GM23248 (cell line): ENCODE measurements at regions not wholly inside any gene's neighbourhood (a gene's known extent, or its start where the extent isn't known, plus 50 kb on each side); places are given as distances from the start of the nearest gene placed in this dataset.

Source experiments
- DNase-seq: peaks from one replicate; pipeline ENCODE4 v3.0.0-alpha.2; 2015
- H2AFZ ChIP-seq: fragments of 200-600 bp; sonication (generic); 2 replicates; pipeline ENCODE4 v1.6.1; 2016; ENCODE audit warnings: antibody characterized with exemption
- H3F3A ChIP-seq: fragments of 200-600 bp; sonication (generic); 2 replicates; pipeline ENCODE4 v1.6.1; 2016; ENCODE audit warnings: mild to moderate bottlenecking, antibody characterized with exemption, mixed run types; ENCODE audit not compliant: insufficient read depth
- H3K27ac ChIP-seq: fragments of 200-600 bp; sonication (generic); 2 replicates; pipeline ENCODE4 v1.5.1; 2016; ENCODE audit warnings: mild to moderate bottlenecking
- H3K27me3 ChIP-seq: fragments of 200-600 bp; sonication (generic); replicated peaks from 2 replicates; pipeline ENCODE4 v1.6.1; 2016; ENCODE audit warnings: mild to moderate bottlenecking; ENCODE audit not compliant: insufficient read depth
- H3K36me3 ChIP-seq: fragments of 200-600 bp; sonication (generic); 2 replicates; pipeline ENCODE4 v1.6.1; 2016; ENCODE audit warnings: low read depth, mild to moderate bottlenecking
- H3K4me1 ChIP-seq: fragments of 200-600 bp; sonication (generic); 2 replicates; pipeline ENCODE4 v1.6.1; 2016; ENCODE audit warnings: mild to moderate bottlenecking; ENCODE audit not compliant: insufficient read depth
- H3K4me2 ChIP-seq: fragments of 200-600 bp; sonication (generic); one replicate; pipeline ENCODE4 v1.6.1; 2016; ENCODE audit warnings: mild to moderate bottlenecking; ENCODE audit not compliant: unreplicated experiment
- H3K4me3 ChIP-seq: fragments of 200-600 bp; sonication (generic); 2 replicates; pipeline ENCODE4 v1.5.1; 2016; ENCODE audit warnings: mild to moderate bottlenecking
- H3K79me2 ChIP-seq: fragments of 200-600 bp; sonication (generic); 2 replicates; pipeline ENCODE4 v1.6.1; 2016; ENCODE audit warnings: mild to moderate bottlenecking; ENCODE audit not compliant: insufficient read depth
- H3K9ac ChIP-seq: fragments of 200-600 bp; sonication (generic); 2 replicates; pipeline ENCODE4 v1.6.1; 2016; ENCODE audit warnings: mild to moderate bottlenecking
- H3K9me2 ChIP-seq: fragments of 200-600 bp; sonication (generic); 2 replicates; pipeline ENCODE4 v1.6.1; 2016; ENCODE audit warnings: mixed run types, mild to moderate bottlenecking, moderate library complexity; ENCODE audit not compliant: insufficient read depth
- H3K9me3 ChIP-seq: fragments of 200-600 bp; sonication (generic); one replicate; pipeline ENCODE4 v1.6.1; 2017; ENCODE audit warnings: low read depth
- H4K20me1 ChIP-seq: fragments of 200-600 bp; sonication (generic); 2 replicates; pipeline ENCODE4 v1.6.0; 2016; ENCODE audit not compliant: insufficient read depth
- EZH2 ChIP-seq: fragments of 200-600 bp; sonication (generic); IDR thresholded peaks from 2 replicates; pipeline ENCODE4 v1.6.1; 2018; ENCODE audit warnings: antibody characterized with exemption, mild to moderate bottlenecking; ENCODE audit not compliant: insufficient read depth, poor library complexity, severe bottlenecking
- EZH2phosphoT487 ChIP-seq: fragments of 200-600 bp; sonication (generic); IDR thresholded peaks from 2 replicates; pipeline ENCODE4 v1.6.1; 2018; ENCODE audit warnings: antibody characterized with exemption, moderate library complexity, mild to moderate bottlenecking, low read depth; ENCODE audit not compliant: insufficient read depth
- WGBS, 2 experiments: methylation state at CpG; one replicate each; pipeline ENCODE4 v1.1.6; 2015 to 2017; ENCODE audit warnings: low lambda C conversion rate in 2 of 2, low coverage in 1 of 2; ENCODE audit errors: missing lambda C conversion rate in 2 of 2; 5-methylcytosine and 5-hydroxymethylcytosine counted together
- in situ Hi-C: fragments of 300-500 bp; cut with MboI; formaldehyde crosslinking; loops from 2 replicates; pipeline ENCODE4 v1.15.0; 2020

DNA sequence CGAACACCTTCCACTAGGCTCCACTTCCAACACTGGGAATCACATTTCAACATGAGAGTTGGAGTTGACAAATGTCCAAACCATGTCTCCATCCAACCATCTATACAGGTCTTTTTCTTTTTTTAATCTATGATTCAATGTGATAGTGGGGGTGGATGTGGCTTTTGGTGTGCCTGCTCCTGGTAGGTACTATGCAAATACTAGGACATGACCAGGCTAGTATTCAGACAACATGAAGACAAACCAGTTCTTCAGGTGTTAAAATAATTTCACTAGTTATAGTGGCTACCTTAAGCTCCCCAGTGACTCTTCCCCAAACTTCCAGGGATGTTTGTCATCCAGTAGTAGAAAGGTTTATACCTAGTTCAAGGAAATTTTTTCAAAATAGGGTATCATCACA, 387.5 kb downstream of the CDH2 start:
- WGBS, 2 experiments: 28 to 42% methylated on average over 1 of the region's 1 CpG

DNA sequence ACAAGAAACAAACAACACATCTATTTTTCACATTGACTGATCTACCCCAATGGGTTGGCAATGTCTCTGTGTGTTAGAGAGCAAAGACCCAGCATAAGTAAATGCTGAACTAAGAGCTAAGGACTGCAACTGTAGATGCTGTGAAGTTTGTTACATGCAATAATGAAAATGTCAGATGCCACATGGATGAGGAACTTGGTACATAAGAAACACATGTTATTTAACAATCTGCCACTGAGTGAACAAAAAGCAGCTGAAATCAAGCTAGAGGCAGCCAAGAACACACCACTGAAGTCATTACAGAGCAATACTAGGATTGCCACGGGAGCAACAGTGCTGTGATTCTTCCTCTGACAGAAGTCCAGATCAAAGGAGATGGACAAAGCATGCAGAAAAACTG, 389.4 kb downstream of the CDH2 start:
- no peak for DNase-seq
- H3K4me3 ChIP-seq: no peak overlapping the region
- no peak for TF ChIP-seq EZH2
- TF ChIP-seq EZH2phosphoT487: no peak
- H3F3A ChIP-seq: no peaks in the 10 kb centered on the region
- H3K36me3 ChIP-seq: no peaks in the 10 kb centered on the region
- H2AFZ ChIP-seq: no peak overlapping the region
- peaks cover 40% of the 10 kb centered on the region for H3K27me3 ChIP-seq
- H3K9ac ChIP-seq: no peak overlapping the region
- H3K4me2 ChIP-seq: no peak overlapping the region
- no peaks in the 10 kb centered on the region for H3K4me1 ChIP-seq
- H4K20me1 ChIP-seq: no peaks in the 10 kb centered on the region
- in situ Hi-C loops: no loop called here
- H3K9me2 ChIP-seq: no peaks in the 10 kb centered on the region
- H3K9me3 ChIP-seq: no peaks in the 10 kb centered on the region
- H3K27ac ChIP-seq: no peak overlapping the region
- H3K79me2 ChIP-seq: no peaks in the 10 kb centered on the region
- WGBS, 2 experiments: 0% methylated on average over 1 of the region's 1 CpG

More for the DNA sequence above, 387.5 kb downstream of the CDH2 start:
- no peak for DNase-seq
- Histone ChIP-seq H3K9ac (no peak overlapping the region), H3K9me3 (no peaks in the 10 kb centered on the region), H3K4me1 (no peaks in the 10 kb centered on the region), H2AFZ (no peak overlapping the region), H3K4me2 (no peak overlapping the region), H3K27me3 (peaks cover 36% of the 10 kb centered on the region), H3K36me3 (no peaks in the 10 kb centered on the region), H3K9me2 (no peaks in the 10 kb centered on the region), H3K79me2 (no peaks in the 10 kb centered on the region), H4K20me1 (no peaks in the 10 kb centered on the region), H3F3A (no peaks in the 10 kb centered on the region), H3K4me3 (no peak overlapping the region), H3K27ac (no peak overlapping the region)
- no peak for TF ChIP-seq EZH2phosphoT487
- no peak for TF ChIP-seq EZH2
- in situ Hi-C loops: no loop called here

DNA sequence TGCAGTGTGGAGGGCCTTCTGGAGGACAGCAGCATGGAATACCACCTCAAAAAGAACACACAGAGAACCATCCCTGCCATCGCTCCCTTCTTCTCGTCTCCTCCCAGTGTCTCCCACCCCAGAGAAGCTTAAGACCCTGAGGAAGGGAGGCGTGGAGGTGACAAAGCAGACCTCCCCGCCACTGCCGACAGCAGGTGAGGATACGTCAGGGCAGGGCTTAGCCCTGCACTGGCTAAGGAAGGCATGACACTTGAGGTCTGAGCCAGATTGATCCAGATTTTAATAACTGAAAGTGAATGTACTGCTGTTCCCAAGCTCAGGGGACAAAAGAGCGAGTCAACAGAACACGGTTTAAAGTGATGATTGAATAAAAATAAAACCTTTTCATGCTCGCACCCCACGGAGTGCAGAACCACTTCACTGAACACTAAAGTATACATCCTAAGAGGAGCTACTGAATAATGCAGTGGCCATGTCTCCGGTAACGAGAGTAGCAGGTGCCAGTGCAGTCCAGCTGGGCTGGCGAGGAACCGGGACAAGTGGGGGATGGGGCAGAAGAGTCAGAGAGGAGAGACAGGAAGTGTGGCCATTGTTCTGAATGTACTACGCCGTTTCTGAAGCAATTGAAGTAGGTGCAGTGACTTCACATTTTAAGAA, 391.0 kb downstream of the CDH2 start:
- Histone ChIP-seq H3K27ac (no peak overlapping the region), H3K9ac (no peak overlapping the region), H3F3A (no peaks in the 10 kb centered on the region), H3K4me3 (no peak overlapping the region), H2AFZ (no peak overlapping the region), H4K20me1 (no peaks in the 10 kb centered on the region), H3K9me3 (no peaks in the 10 kb centered on the region), H3K9me2 (no peaks in the 10 kb centered on the region), H3K4me1 (no peaks in the 10 kb centered on the region), H3K79me2 (no peaks in the 10 kb centered on the region), H3K36me3 (no peaks in the 10 kb centered on the region), H3K4me2 (no peak overlapping the region), H3K27me3 (peaks cover 40% of the 10 kb centered on the region)
- in situ Hi-C loops: no loop called here
- WGBS, 2 experiments: 56 to 60% methylated on average over 16 of the region's 16 CpGs
- no peak for TF ChIP-seq EZH2
- TF ChIP-seq EZH2phosphoT487: no peak
- no peak for DNase-seq

DNA sequence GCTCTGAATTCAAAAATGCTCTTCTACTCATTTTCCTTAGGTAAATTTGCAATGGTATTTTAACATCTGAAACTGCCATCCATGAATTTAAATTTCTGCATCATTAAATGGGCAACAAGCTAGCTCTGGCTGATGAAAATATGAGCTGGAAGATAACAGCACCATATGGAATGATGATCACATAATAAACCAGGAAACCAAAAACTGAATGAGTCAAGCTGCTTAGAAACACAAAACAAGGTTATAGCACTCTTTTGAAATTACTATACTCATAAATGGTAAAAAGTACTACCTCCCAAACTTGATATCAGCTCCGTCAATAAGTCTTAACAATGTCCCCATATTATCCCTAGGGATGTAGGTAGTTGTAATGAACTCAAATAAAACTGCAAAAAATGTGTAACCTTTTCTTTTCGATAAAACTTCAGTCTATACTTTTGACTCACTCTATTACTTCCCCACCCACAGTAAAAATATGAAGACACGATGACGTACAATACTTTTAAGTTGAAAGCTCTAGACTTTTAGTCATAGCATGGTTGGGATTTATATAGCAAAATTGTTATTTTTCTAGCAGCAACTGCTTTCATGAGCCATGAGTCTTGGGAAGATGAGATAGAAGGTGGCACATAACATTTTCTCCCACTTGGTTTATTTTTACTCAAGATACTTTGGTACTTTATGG, 396.7 kb downstream of the CDH2 start:
- no peaks in the 10 kb centered on the region for H4K20me1 ChIP-seq
- H3K9ac ChIP-seq: no peak overlapping the region
- peak overlapping the region; percentile 9; the same call in 1 of the 2 replicates for H3K27ac ChIP-seq
- H3K9me2 ChIP-seq: no peaks in the 10 kb centered on the region
- TF ChIP-seq EZH2: no peak
- no peak for TF ChIP-seq EZH2phosphoT487
- peak; percentile 57 for DNase-seq
- peak overlapping the region; percentile 16 for H3K4me2 ChIP-seq
- no peaks in the 10 kb centered on the region for H3K36me3 ChIP-seq
- in situ Hi-C loops: no loop called here
- 25 to 28% methylated on average over 4 of the region's 4 CpGs for WGBS, 2 experiments
- H3F3A ChIP-seq: no peaks in the 10 kb centered on the region
- H3K9me3 ChIP-seq: no peaks in the 10 kb centered on the region
- H3K4me1 ChIP-seq: peaks cover 13% of the 10 kb centered on the region; the same call in 1 of the 2 replicates
- H3K27me3 ChIP-seq: peaks cover 19% of the 10 kb centered on the region
- H2AFZ ChIP-seq: no peak overlapping the region
- no peaks in the 10 kb centered on the region for H3K79me2 ChIP-seq
- H3K4me3 ChIP-seq: no peak overlapping the region
